GM23338 (cell line): ENCODE measurements at regions not wholly inside any gene's neighbourhood (a gene's known extent, or its start where the extent isn't known, plus 50 kb on each side); places are given as distances from the start of the nearest gene placed in this dataset.

Experiments
- ATAC-seq: fragments of 200-7000 bp; cut with Tn5 transposase; 3 replicates; pipeline ENCODE4 v1.9.1; 2020
- DNase-seq: peaks from one replicate; pipeline ENCODE4 v3.0.0-alpha.2; 2015; ENCODE audit warnings: low spot score
- H2AFZ ChIP-seq: fragments of 200-600 bp; sonication (generic); 2 replicates; pipeline ENCODE4 v1.8.0; 2016; ENCODE audit warnings: antibody characterized with exemption, mild to moderate bottlenecking, moderate library complexity
- H3F3A ChIP-seq: fragments of 200-600 bp; sonication (generic); replicated peaks from 2 replicates; pipeline ENCODE4 v1.8.0; 2017; ENCODE audit warnings: antibody characterized with exemption, mixed run types, low read depth
- H3K27ac ChIP-seq: fragments of 200-600 bp; sonication (generic); 2 replicates; pipeline ENCODE4 v1.6.1; 2016; ENCODE audit warnings: low read depth
- H3K27me3 ChIP-seq: fragments of 200-600 bp; sonication (generic); 2 replicates; pipeline ENCODE4 v1.8.0; 2016; ENCODE audit warnings: mild to moderate bottlenecking, mixed run types, moderate library complexity; ENCODE audit not compliant: insufficient read depth
- H3K36me3 ChIP-seq: fragments of 200-600 bp; sonication (generic); 2 replicates; pipeline ENCODE4 v1.8.0; 2016; ENCODE audit warnings: mild to moderate bottlenecking; ENCODE audit not compliant: insufficient read depth
- H3K4me1 ChIP-seq: fragments of 200-600 bp; sonication (generic); 2 replicates; pipeline ENCODE4 v1.8.0; 2016; ENCODE audit warnings: mild to moderate bottlenecking, moderate library complexity; ENCODE audit not compliant: insufficient read depth
- H3K4me2 ChIP-seq: fragments of 200-600 bp; sonication (generic); 2 replicates; pipeline ENCODE4 v1.7.1; 2017; ENCODE audit warnings: mixed run types
- H3K4me3 ChIP-seq: fragments of 200-600 bp; sonication (generic); 2 replicates; pipeline ENCODE4 v1.6.1; 2016; ENCODE audit warnings: mixed run types
- H3K79me2 ChIP-seq: fragments of 200-600 bp; sonication (generic); replicated peaks from 2 replicates; pipeline ENCODE4 v1.8.0; 2017; ENCODE audit warnings: mild to moderate bottlenecking; ENCODE audit not compliant: insufficient read depth
- H3K9me2 ChIP-seq: fragments of 200-600 bp; sonication (generic); 2 replicates; pipeline ENCODE4 v1.8.0; 2017; ENCODE audit not compliant: insufficient read depth
- H4K20me1 ChIP-seq: fragments of 200-600 bp; sonication (generic); replicated peaks from 2 replicates; pipeline ENCODE4 v1.8.0; 2017; ENCODE audit warnings: mild to moderate bottlenecking; ENCODE audit not compliant: insufficient read depth
- H3K27ac Mint-ChIP-seq: 2 replicates; pipeline ENCODE4 v1.8.0; 2020; ENCODE audit warnings: inconsistent platforms, mild to moderate bottlenecking, moderate library complexity, mixed read lengths
- H3K27me3 Mint-ChIP-seq: 3 replicates; pipeline ENCODE4 v1.8.0; 2022; ENCODE audit warnings: low read depth, mild to moderate bottlenecking, moderate library complexity, mixed read lengths, inconsistent platforms; ENCODE audit not compliant: insufficient read depth, poor library complexity
- H3K36me3 Mint-ChIP-seq: 3 replicates; pipeline ENCODE4 v1.8.0; 2021; ENCODE audit warnings: low read depth, mild to moderate bottlenecking, inconsistent platforms, moderate library complexity, mixed read lengths
- H3K4me1 Mint-ChIP-seq: 3 replicates; pipeline ENCODE4 v1.8.0; 2020; ENCODE audit warnings: mild to moderate bottlenecking, inconsistent platforms, mixed read lengths
- H3K4me3 Mint-ChIP-seq: 3 replicates; pipeline ENCODE4 v1.8.0; 2021; ENCODE audit warnings: moderate library complexity, mild to moderate bottlenecking, inconsistent platforms, mixed read lengths
- H3K9me3 Mint-ChIP-seq: 3 replicates; pipeline ENCODE4 v1.8.0; 2020; ENCODE audit warnings: moderate library complexity, mild to moderate bottlenecking, inconsistent platforms, mixed read lengths
- CREB1 ChIP-seq: fragments of 250-450 bp; sonication (Bioruptor Pico); IDR thresholded peaks from 2 replicates; pipeline ENCODE4 v1.5.0; 2020; ENCODE audit warnings: low read depth, mild to moderate bottlenecking, moderate library complexity
- ETS1 ChIP-seq: IDR thresholded peaks from 2 replicates; pipeline ENCODE4 v1.6.1; 2016; ENCODE audit warnings: antibody characterized with exemption
- REST ChIP-seq: IDR thresholded peaks from one replicate; pipeline ENCODE4 v1.6.1; 2018; ENCODE audit warnings: antibody characterized with exemption; ENCODE audit not compliant: unreplicated experiment
- ZNF462 ChIP-seq: fragments of 250-450 bp; sonication (Bioruptor Pico); IDR thresholded peaks from 2 replicates; pipeline ENCODE4 v1.5.0; 2020; ENCODE audit warnings: mild to moderate bottlenecking, moderate library complexity

DNA sequence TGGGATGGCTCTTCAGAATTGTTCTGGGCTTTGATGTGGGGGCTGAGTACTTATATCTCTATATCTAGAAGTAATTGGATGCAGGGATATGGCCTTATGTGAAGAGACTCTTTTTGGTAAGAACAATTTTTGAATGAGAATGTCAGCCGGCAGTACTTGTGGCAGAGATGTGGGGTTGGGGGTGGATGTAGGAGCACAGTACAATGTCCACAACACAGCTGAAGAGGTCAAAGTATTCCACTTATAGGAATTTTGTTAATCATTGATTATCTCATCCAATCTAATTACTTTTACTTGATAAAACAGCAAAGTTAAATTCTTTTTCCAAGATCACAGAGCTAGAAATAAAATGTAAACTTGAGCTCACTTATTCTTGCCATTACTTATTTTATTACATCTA, 391.4 kb downstream of the TEX13C start:
- Histone ChIP-seq H3K36me3 (no peaks in the 10 kb centered on the region), H3K9me2 (no peaks in the 10 kb centered on the region), H3K4me1 (no peaks in the 10 kb centered on the region), H3F3A (no peaks in the 10 kb centered on the region), H3K79me2 (no peaks in the 10 kb centered on the region), H4K20me1 (no peaks in the 10 kb centered on the region), H2AFZ (no peak overlapping the region), H3K27ac (no peak overlapping the region), H3K4me2 (no peak overlapping the region), H3K4me3 (no peak overlapping the region), H3K27me3 (no peaks in the 10 kb centered on the region)
- Mint-ChIP-seq H3K27ac (no peak overlapping the region; the same call in 1 of the 2 replicates), H3K4me1 (no peaks in the 10 kb centered on the region), H3K27me3 (peaks cover 3% of the 10 kb centered on the region), H3K4me3 (no peak overlapping the region), H3K9me3 (no peaks in the 10 kb centered on the region), H3K36me3 (no peaks in the 10 kb centered on the region)
- DNase-seq (no peak), ATAC-seq (no peak)
- TF ChIP-seq ETS1 (no peak), ZNF462 (CRISPR knock-in tag) (no peak), CREB1 (CRISPR knock-in tag) (no peak), REST (no peak)
